Mesendoderm (in vitro differentiated cells): ENCODE measurements at regions not wholly inside any gene's neighbourhood (a gene's known extent, or its start where the extent isn't known, plus 50 kb on each side); places are given as distances from the start of the nearest gene placed in this dataset.

Experiments
- DNase-seq: peaks from one replicate; pipeline ENCODE4 v3.0.0; 2013
- H2AK5ac ChIP-seq: 2 replicates; pipeline ENCODE4 v1.6.1; 2013; ENCODE audit warnings: low read length, inconsistent platforms
- H2BK120ac ChIP-seq: 2 replicates; pipeline ENCODE4 v1.6.1; 2013; ENCODE audit warnings: low read depth, mild to moderate bottlenecking, low read length, moderate library complexity, mixed read lengths
- H2BK15ac ChIP-seq: replicated peaks from 2 replicates; pipeline ENCODE4 v1.6.1; 2013; ENCODE audit warnings: low read depth, mild to moderate bottlenecking, moderate library complexity
- H2BK5ac ChIP-seq: 2 replicates; pipeline ENCODE4 v1.6.1; 2013; ENCODE audit warnings: low read length, inconsistent platforms
- H3K18ac ChIP-seq: 2 replicates; pipeline ENCODE4 v1.6.1; 2013; ENCODE audit warnings: mild to moderate bottlenecking, low read length, mixed read lengths
- H3K23ac ChIP-seq: one replicate; pipeline ENCODE4 v1.6.1; 2013; ENCODE audit warnings: low read length
- H3K27ac ChIP-seq: 2 replicates; pipeline ENCODE4 v1.5.1; 2013; ENCODE audit warnings: low read depth, mild to moderate bottlenecking, inconsistent platforms, low read length, moderate library complexity
- H3K27me3 ChIP-seq: 2 replicates; pipeline ENCODE4 v1.6.1; 2013; ENCODE audit warnings: low read length, control low read depth, mild to moderate bottlenecking, inconsistent platforms; ENCODE audit not compliant: insufficient read depth, poor library complexity
- H3K36me3 ChIP-seq: 2 replicates; pipeline ENCODE4 v1.6.1; 2013; ENCODE audit warnings: low read length, inconsistent platforms; ENCODE audit not compliant: control insufficient read depth, insufficient read depth
- H3K4ac ChIP-seq: one replicate; pipeline ENCODE4 v1.6.1; 2013; ENCODE audit warnings: low read depth, mild to moderate bottlenecking, low read length, moderate library complexity
- H3K4me1 ChIP-seq: 2 replicates; pipeline ENCODE4 v1.6.1; 2013; ENCODE audit warnings: low read depth, low read length, inconsistent platforms; ENCODE audit not compliant: control insufficient read depth
- H3K4me2 ChIP-seq: 2 replicates; pipeline ENCODE4 v1.6.1; 2013; ENCODE audit warnings: low read length
- H3K4me3 ChIP-seq: 2 replicates; pipeline ENCODE4 v1.5.1; 2013; ENCODE audit warnings: mild to moderate bottlenecking, low read length
- H3K56ac ChIP-seq: one replicate; pipeline ENCODE4 v1.6.1; 2013; ENCODE audit warnings: low read length
- H3K79me1 ChIP-seq: 2 replicates; pipeline ENCODE4 v1.6.1; 2013; ENCODE audit warnings: low read length, inconsistent platforms
- H3K79me2 ChIP-seq: 2 replicates; pipeline ENCODE4 v1.6.1; 2013; ENCODE audit warnings: mild to moderate bottlenecking, low read length; ENCODE audit not compliant: control insufficient read depth, insufficient read depth
- H3K9ac ChIP-seq: 2 replicates; pipeline ENCODE4 v1.6.1; 2013; ENCODE audit warnings: low read length, inconsistent platforms
- H4K5ac ChIP-seq: one replicate; pipeline ENCODE4 v1.6.1; 2013; ENCODE audit warnings: low read length
- H4K8ac ChIP-seq: one replicate; pipeline ENCODE4 v1.6.1; 2013; ENCODE audit warnings: low read depth, mild to moderate bottlenecking, control low read depth, low read length, moderate library complexity
- WGBS: extraction: QIAGEN DNeasy Blood & Tissue Kit; methylation state at CpG from one replicate; pipeline ENCODE4 v1.1.7; 2013; ENCODE audit warnings: low lambda C conversion rate, missing lambda C conversion rate; ENCODE audit not compliant: insufficient coverage; ENCODE audit errors: extremely low coverage; 5-methylcytosine and 5-hydroxymethylcytosine counted together

DNA sequence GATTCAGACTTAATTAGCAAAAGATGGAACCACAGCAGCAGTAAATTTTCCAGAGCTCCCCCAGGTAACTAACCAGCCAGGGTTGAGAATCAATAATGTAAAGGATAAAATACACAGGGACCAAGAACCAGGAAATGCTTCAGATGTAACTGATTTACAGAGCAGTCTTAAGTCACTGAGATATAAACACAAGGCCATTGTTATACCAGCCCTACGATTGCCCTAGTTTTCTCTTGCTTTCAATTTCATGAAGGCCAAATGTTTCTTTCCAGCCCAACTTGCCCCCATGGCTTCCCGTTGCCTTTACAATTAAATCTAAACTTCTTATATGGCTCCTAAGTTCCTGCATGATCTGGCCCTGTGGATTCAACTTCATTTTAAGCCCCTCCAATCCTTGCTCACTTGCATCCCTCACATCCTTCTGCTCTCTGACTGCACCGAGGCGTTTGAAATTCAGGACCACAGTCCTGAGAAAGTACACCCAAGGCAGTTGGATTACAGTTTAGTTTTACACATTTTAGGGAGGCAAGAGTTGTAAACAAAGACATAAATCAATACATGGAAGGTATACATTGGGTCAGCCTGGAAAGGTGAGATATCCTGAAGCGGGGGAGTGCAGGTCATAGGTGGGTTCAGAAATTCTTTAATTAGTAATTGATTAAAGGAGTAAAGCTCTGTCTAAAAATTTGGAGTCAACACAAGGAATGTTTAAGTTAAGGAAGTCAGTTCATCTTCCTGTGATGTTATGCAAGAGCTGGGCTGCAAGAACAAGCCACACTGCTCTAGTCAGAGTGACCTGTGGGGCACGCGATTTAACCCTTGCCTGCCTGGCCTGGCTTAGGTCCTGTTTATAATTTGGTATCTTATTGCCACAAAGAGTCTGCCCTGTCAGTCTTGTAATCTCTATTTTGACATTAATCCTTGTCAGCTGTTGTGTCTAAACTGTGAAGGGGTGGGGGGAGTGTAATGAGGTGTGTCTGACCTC, 69.9 kb upstream of the COG2 start:
- no CpG with 5 or more reads among the region's 7 CpGs for WGBS
- no peak overlapping the region for H2AK5ac ChIP-seq
- H3K56ac ChIP-seq = no peak overlapping the region
- H3K4ac ChIP-seq = no peak overlapping the region
- H3K4me3 ChIP-seq = no peak overlapping the region
- H3K4me2 ChIP-seq = no peak overlapping the region
- H4K5ac ChIP-seq = no peak overlapping the region
- no peak overlapping the region for H3K27ac ChIP-seq
- no peaks in the 10 kb centered on the region for H3K79me1 ChIP-seq
- no peak overlapping the region for H3K9ac ChIP-seq
- no peak overlapping the region for H3K18ac ChIP-seq
- no peak overlapping the region for H2BK15ac ChIP-seq
- no peaks in the 10 kb centered on the region for H3K79me2 ChIP-seq
- H3K27me3 ChIP-seq = no peaks in the 10 kb centered on the region
- H2BK5ac ChIP-seq = no peak overlapping the region
- no peaks in the 10 kb centered on the region for H3K36me3 ChIP-seq
- H3K23ac ChIP-seq = no peak overlapping the region
- H3K4me1 ChIP-seq = no peaks in the 10 kb centered on the region
- H2BK120ac ChIP-seq = no peak overlapping the region
- peak; percentile 11 for DNase-seq
- no peak overlapping the region for H4K8ac ChIP-seq

DNA sequence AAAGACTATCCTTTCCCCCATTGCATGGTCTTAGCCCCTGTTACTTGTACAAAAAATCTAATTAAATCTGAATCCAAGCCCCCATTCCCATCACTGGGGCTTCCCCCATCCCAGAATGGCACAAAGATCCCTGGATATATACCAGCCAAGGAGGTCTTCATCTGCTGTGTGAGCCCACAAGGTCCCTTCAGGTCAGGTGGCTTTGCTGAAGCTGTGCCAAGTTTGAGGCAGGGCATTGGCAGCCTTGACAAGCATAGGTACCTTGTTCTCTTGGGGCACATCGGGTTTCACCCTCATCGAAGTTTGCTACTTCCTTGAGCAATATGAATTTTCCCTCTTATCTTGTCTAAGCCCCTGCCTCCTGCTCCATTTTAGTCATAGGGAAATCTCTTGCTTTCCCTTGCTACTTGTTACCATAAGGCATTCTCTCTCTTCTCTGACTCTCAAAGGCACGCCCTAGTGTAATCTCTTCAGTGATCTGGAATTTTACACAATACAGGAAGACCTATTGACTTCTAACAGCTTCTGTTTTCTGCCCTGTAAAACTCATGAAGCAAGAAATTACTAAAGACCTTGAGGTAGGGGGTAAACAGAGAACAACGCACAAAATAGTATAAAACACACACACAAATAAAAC, 71.4 kb upstream of the COG2 start:
- Histone ChIP-seq H3K4me3 (no peak overlapping the region), H3K4ac (no peak overlapping the region), H2BK5ac (no peak overlapping the region), H4K8ac (no peak overlapping the region), H3K79me1 (no peaks in the 10 kb centered on the region), H2BK15ac (no peak overlapping the region), H3K4me1 (no peaks in the 10 kb centered on the region), H3K36me3 (no peaks in the 10 kb centered on the region), H3K23ac (no peak overlapping the region), H3K27ac (no peak overlapping the region), H3K9ac (no peak overlapping the region), H3K4me2 (no peak overlapping the region), H2BK120ac (no peak overlapping the region), H2AK5ac (no peak overlapping the region), H3K79me2 (no peaks in the 10 kb centered on the region), H3K18ac (no peak overlapping the region), H3K56ac (no peak overlapping the region), H4K5ac (no peak overlapping the region), H3K27me3 (no peaks in the 10 kb centered on the region)
- DNase-seq = no peak
- no CpG with 5 or more reads among the region's 4 CpGs for WGBS

DNA sequence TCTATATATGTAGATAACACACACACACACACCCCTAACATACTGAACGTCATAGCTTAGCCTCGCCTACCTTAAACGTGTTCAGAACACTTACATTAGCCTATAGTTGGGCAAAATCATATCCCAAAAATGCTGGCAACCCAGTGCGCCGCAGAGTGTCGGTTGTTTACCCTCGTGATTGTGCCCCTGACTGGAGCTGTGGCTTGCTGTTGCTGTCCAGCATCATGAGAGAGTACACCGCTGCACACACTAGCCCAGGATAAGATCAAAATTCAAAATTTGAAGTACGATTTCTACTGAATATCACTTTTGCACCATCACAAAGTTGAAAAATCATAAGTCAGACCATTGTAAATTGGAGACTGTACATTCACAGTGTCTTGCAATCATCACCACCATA, 73.1 kb upstream of the COG2 start:
- H3K27me3 ChIP-seq = no peaks in the 10 kb centered on the region
- DNase-seq = no peak
- H3K27ac ChIP-seq = no peak overlapping the region
- H3K9ac ChIP-seq = no peak overlapping the region
- no peak overlapping the region for H3K18ac ChIP-seq
- WGBS = no CpG with 5 or more reads among the region's 9 CpGs
- no peaks in the 10 kb centered on the region for H3K79me2 ChIP-seq
- H3K56ac ChIP-seq = no peak overlapping the region
- no peak overlapping the region for H3K4me2 ChIP-seq
- H2BK15ac ChIP-seq = no peak overlapping the region
- no peak overlapping the region for H2AK5ac ChIP-seq
- H3K79me1 ChIP-seq = no peaks in the 10 kb centered on the region
- H3K23ac ChIP-seq = no peak overlapping the region
- H2BK5ac ChIP-seq = no peak overlapping the region
- no peak overlapping the region for H3K4ac ChIP-seq
- no peaks in the 10 kb centered on the region for H3K4me1 ChIP-seq
- no peaks in the 10 kb centered on the region for H3K36me3 ChIP-seq
- H3K4me3 ChIP-seq = no peak overlapping the region
- H4K8ac ChIP-seq = no peak overlapping the region
- no peak overlapping the region for H2BK120ac ChIP-seq
- H4K5ac ChIP-seq = no peak overlapping the region

DNA sequence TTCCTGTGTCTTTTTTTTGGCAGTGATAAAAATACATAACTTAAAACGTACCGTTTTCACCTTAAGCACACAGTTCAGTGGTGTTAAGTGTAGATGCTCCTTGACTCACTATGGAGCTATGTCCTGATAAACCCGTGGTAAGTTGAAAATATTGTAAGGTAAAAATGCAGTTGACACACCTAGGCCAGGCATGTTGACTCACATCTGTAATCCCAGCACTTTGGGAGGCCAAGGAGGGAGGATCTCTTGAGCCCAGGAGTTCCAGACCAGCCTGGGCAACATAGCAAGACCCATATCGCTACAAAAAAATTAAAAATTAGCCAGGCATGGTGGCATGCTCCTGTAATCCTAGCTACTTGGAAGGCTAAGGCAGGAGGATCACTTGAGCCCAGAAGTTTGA, 73.6 kb upstream of the COG2 start:
- no peak overlapping the region for H3K18ac ChIP-seq
- no peaks in the 10 kb centered on the region for H3K79me2 ChIP-seq
- H3K36me3 ChIP-seq = no peaks in the 10 kb centered on the region
- no peak overlapping the region for H3K56ac ChIP-seq
- H3K4ac ChIP-seq = no peak overlapping the region
- no peak overlapping the region for H3K27ac ChIP-seq
- H2BK120ac ChIP-seq = no peak overlapping the region
- no peak overlapping the region for H3K4me3 ChIP-seq
- H3K79me1 ChIP-seq = no peaks in the 10 kb centered on the region
- no peak overlapping the region for H2AK5ac ChIP-seq
- no peak overlapping the region for H4K8ac ChIP-seq
- no peak for DNase-seq
- H2BK5ac ChIP-seq = no peak overlapping the region
- WGBS = no CpG with 5 or more reads among the region's 4 CpGs
- no peak overlapping the region for H4K5ac ChIP-seq
- H3K23ac ChIP-seq = no peak overlapping the region
- no peak overlapping the region for H2BK15ac ChIP-seq
- no peaks in the 10 kb centered on the region for H3K27me3 ChIP-seq
- no peak overlapping the region for H3K9ac ChIP-seq
- no peak overlapping the region for H3K4me2 ChIP-seq
- no peaks in the 10 kb centered on the region for H3K4me1 ChIP-seq

DNA sequence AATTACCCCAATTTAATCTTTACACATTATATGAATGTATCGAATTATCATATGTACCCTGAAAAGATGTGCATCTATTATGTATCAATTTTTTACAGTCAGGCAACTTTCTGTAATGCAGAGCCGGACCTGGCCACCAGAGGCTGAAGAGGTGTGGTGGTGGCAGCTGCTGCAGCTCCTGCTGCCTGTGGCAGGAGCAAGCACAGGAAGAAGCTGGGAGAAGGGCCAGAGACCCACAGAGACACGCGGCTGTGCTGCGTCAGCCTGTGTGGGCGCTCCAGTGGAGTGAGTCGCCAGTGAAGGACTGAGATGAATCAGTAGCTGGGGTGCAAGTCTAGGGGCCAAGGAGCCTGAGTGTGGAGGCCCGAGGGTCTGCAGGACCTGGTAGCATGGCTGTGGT, 74.3 kb upstream of the COG2 start:
- no peak overlapping the region for H3K56ac ChIP-seq
- H4K5ac ChIP-seq = no peak overlapping the region
- H3K4me1 ChIP-seq = no peaks in the 10 kb centered on the region
- no peaks in the 10 kb centered on the region for H3K79me2 ChIP-seq
- H3K9ac ChIP-seq = no peak overlapping the region
- H3K18ac ChIP-seq = no peak overlapping the region
- H3K79me1 ChIP-seq = no peaks in the 10 kb centered on the region
- H3K4me2 ChIP-seq = no peak overlapping the region
- no peak overlapping the region for H2BK120ac ChIP-seq
- DNase-seq = peak; percentile 44
- no peak overlapping the region for H2BK15ac ChIP-seq
- H3K36me3 ChIP-seq = no peaks in the 10 kb centered on the region
- no CpG with 5 or more reads among the region's 8 CpGs for WGBS
- H3K23ac ChIP-seq = no peak overlapping the region
- H3K27me3 ChIP-seq = no peaks in the 10 kb centered on the region
- H2BK5ac ChIP-seq = no peak overlapping the region
- H4K8ac ChIP-seq = no peak overlapping the region
- no peak overlapping the region for H3K27ac ChIP-seq
- H2AK5ac ChIP-seq = no peak overlapping the region
- no peak overlapping the region for H3K4me3 ChIP-seq
- no peak overlapping the region for H3K4ac ChIP-seq
